ENCODE measurements at regions not wholly inside any gene's neighbourhood (a gene's known extent, or its start where the extent isn't known, plus 50 kb on each side); places are given as distances from the start of the nearest gene placed in this dataset.

- TF ChIP-seq CTCF (IDR thresholded peaks at IDR 0.05) (no peak), POLR2AphosphoS5 (IDR thresholded peaks at IDR 0.05; ENCODE audit: low read depth, low read length) (no peak), EP300 (IDR thresholded peaks at IDR 0.05; ENCODE audit: borderline replicate concordance in 1 of 2, low read depth in 1 of 2, low read length in 1 of 2) (no peak), PBX3 (IDR thresholded peaks at IDR 0.05) (no peak), REST (IDR thresholded peaks at IDR 0.05; ENCODE audit: low read depth, low read length) (no peak), TAF1 (IDR thresholded peaks at IDR 0.05; ENCODE audit: borderline replicate concordance, low read depth, low read length) (no peak), MXI1 (IDR thresholded peaks at IDR 0.05; ENCODE audit: low read depth, low read length) (no peak), RAD21 (IDR thresholded peaks at IDR 0.05; ENCODE audit: low read length) (no peak)
Observed at GRCh38 chr2:575727-576236, 101.4 kb downstream of the TMEM18 start.
